ENCODE measurements at regions not wholly inside any gene's neighbourhood (a gene's known extent, or its start where the extent isn't known, plus 50 kb on each side); places are given as distances from the start of the nearest gene placed in this dataset.
"Not testable (repeated sequence)": the region's sequence is repeated elsewhere in the genome, so short reads cannot be mapped to it uniquely, and the experiment has no call there.

DNA sequence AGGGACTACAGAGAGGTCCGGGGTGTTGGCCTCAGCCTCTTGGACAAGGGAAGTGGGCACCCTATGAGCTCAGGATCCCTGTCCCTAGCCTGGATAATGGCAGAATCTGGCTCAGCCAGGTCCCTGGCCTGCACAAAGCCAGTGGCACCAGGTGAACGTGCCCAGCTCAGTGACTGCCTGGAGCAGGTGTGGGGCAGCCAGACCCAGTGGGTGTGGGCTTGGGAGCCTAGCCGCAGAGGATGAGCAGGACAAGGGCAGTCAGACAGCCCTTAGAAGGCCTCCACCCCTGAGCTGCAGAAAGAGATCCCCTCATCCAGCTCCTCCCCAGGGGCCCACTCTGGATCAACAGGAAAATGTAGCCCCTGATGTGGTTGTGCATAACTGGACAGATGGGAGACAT, 585.3 kb downstream of the KCNJ18 start:
- no peaks in the 10 kb centered on the region for H3K27me3 Mint-ChIP-seq
- no peak overlapping the region for H3K4me3 Mint-ChIP-seq
- no peaks in the 10 kb centered on the region for H3K4me1 Mint-ChIP-seq (ENCODE audit: unreplicated experiment)
- H3K9me3 Mint-ChIP-seq, result peaks cover 13% of the 10 kb centered on the region
- H3K36me3 Mint-ChIP-seq, result no peaks in the 10 kb centered on the region
- DNase-seq (ENCODE audit: extremely low spot score, unreplicated experiment), result peak; percentile 32
- no peak overlapping the region for H3K27ac Mint-ChIP-seq
- no peak for TF ChIP-seq CTCF (conservative IDR thresholded peaks at IDR 0.05)

GRCh38 chr17:22278302-22279275, 586.3 kb downstream of the KCNJ18 start:
- no peak overlapping the region for H3K4me3 Mint-ChIP-seq
- no peaks in the 10 kb centered on the region for H3K36me3 Mint-ChIP-seq
- H3K27me3 Mint-ChIP-seq, result no peaks in the 10 kb centered on the region
- peak; percentile 52 for DNase-seq (ENCODE audit: extremely low spot score, unreplicated experiment)
- H3K27ac Mint-ChIP-seq, result no peak overlapping the region
- no peak for TF ChIP-seq CTCF (conservative IDR thresholded peaks at IDR 0.05)
- H3K4me1 Mint-ChIP-seq (ENCODE audit: unreplicated experiment), result no peaks in the 10 kb centered on the region
- H3K9me3 Mint-ChIP-seq, result peaks cover 13% of the 10 kb centered on the region

DNA sequence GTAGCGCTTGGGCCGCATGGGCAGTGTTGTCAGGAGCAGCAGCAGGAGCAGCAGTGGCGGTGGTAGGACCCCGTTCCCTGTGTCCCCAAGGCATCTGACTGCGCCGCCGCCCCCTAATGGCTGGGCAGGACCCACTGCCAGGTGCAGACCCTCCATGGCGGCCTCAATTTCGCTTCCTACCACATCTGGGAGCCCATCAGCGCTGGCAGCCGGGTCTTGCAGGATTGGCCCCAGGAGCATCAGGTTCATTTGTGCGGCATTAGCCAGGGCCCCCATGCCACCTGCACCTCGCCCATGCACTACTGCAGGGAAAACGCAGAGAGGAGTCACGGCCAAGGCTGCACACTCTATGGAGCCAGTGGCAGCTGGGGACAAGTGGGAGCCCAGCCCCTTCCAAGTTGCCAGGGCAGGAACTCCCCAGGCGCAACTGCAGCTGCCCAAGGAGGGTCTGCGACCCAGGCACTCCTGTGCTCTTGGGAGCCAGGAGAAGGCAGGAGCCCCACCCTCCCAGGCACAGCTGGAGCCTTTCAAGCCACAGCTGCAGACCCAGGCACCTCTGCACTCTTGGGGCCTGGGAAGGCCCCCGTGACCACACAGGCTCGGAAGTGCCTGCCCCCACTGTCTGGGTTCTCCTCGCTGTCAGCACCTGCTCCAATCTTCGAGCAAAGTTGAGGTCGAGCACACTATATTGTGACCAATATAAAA, 594.2 kb downstream of the KCNJ18 start:
- DNase-seq (ENCODE audit: extremely low spot score, unreplicated experiment), result peak; percentile 55
- no peak overlapping the region for H3K4me3 Mint-ChIP-seq
- H3K27me3 Mint-ChIP-seq, result no peaks in the 10 kb centered on the region
- no peaks in the 10 kb centered on the region for H3K36me3 Mint-ChIP-seq
- no peak overlapping the region for H3K27ac Mint-ChIP-seq
- H3K9me3 Mint-ChIP-seq, result no peaks in the 10 kb centered on the region
- H3K4me1 Mint-ChIP-seq (ENCODE audit: unreplicated experiment), result no peaks in the 10 kb centered on the region
- TF ChIP-seq CTCF (conservative IDR thresholded peaks at IDR 0.05), result no peak

- not testable (repeated sequence) for DNase-seq (ENCODE audit: extremely low spot score, unreplicated experiment); H3K27me3 Mint-ChIP-seq; H3K9me3 Mint-ChIP-seq; H3K4me3 Mint-ChIP-seq; H3K27ac Mint-ChIP-seq; H3K4me1 Mint-ChIP-seq (ENCODE audit: unreplicated experiment); H3K36me3 Mint-ChIP-seq
These were observed 606.2 kb downstream of the KCNJ18 start for GRCh38 chr17:22298484-22298951.

DNA sequence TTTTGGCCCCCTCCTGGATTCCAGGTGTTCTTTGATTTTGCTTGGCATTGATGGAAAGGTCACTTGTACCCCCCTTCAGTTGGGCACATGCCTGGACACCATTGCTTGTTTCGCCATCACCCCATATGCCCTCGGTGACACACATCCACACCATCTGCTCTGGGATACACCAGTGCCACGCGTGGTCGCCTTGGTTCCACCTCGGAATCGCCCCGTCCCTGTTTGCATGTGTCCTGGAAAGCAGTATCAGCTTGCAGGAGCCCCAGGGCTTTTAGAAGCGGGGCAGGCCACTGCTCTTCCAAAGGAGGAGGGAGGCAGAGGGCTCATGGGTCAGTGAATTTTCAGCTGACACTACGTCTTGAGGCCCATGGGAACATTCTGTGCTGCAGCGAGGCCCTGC, 607.9 kb downstream of the KCNJ18 start:
- H3K27ac Mint-ChIP-seq, result no peak overlapping the region
- peaks cover 4% of the 10 kb centered on the region for H3K9me3 Mint-ChIP-seq
- H3K27me3 Mint-ChIP-seq, result no peaks in the 10 kb centered on the region
- no peaks in the 10 kb centered on the region for H3K4me1 Mint-ChIP-seq (ENCODE audit: unreplicated experiment)
- DNase-seq (ENCODE audit: extremely low spot score, unreplicated experiment), result no peak
- H3K4me3 Mint-ChIP-seq, result no peak overlapping the region
- no peak for TF ChIP-seq CTCF (conservative IDR thresholded peaks at IDR 0.05)
- H3K36me3 Mint-ChIP-seq, result no peaks in the 10 kb centered on the region

Measured in type B pancreatic cell (in vitro differentiated cells).